WTC11 (cell line): ENCODE measurements at regions not wholly inside any gene's neighbourhood (a gene's known extent, or its start where the extent isn't known, plus 50 kb on each side); places are given as distances from the start of the nearest gene placed in this dataset.

Experiments used
- ATAC-seq: fragments of 200-7000 bp; cut with Tn5 transposase; 2 replicates; pipeline ENCODE4 v1.10.0; 2021; ENCODE audit warnings: mild to moderate bottlenecking, moderate library complexity
- CTCF ChIA-PET: fragments of 300-600 bp; sonication (Branson Sonifier 250); formaldehyde crosslinking; loops from one replicate; lab custom pipeline; 2021; ENCODE audit warnings: antibody characterized with exemption; lab: Charles Lee
- POLR2A ChIA-PET: fragments of 350-600 bp; sonication (Branson Sonifier 250); formaldehyde crosslinking; loops from one replicate; lab custom pipeline; 2021; ENCODE audit warnings: antibody characterized with exemption; lab: Charles Lee
- DNase-seq: peaks from one replicate; pipeline ENCODE4 v3.0.0; 2021; ENCODE audit warnings: low spot score
- H3K27ac Mint-ChIP-seq: 2 replicates; pipeline ENCODE4 v1.8.0; 2021; ENCODE audit warnings: mixed read lengths
- H3K27me3 Mint-ChIP-seq: 2 replicates; pipeline ENCODE4 v1.8.0; 2021; ENCODE audit warnings: low read depth, mild to moderate bottlenecking, moderate library complexity, mixed read lengths
- H3K36me3 Mint-ChIP-seq: 2 replicates; pipeline ENCODE4 v1.8.0; 2021; ENCODE audit warnings: mixed read lengths
- H3K4me1 Mint-ChIP-seq: 2 replicates; pipeline ENCODE4 v1.8.0; 2022; ENCODE audit warnings: mixed read lengths
- H3K4me3 Mint-ChIP-seq: 2 replicates; pipeline ENCODE4 v1.8.0; 2021; ENCODE audit warnings: mild to moderate bottlenecking, moderate library complexity, mixed read lengths
- H3K9me3 Mint-ChIP-seq: 2 replicates; pipeline ENCODE4 v1.8.0; 2021; ENCODE audit warnings: mixed read lengths
- ATF1 ChIP-seq: sonication (generic); formaldehyde crosslinking; IDR thresholded peaks from 2 replicates; pipeline ENCODE4 v1.8.1; 2023; ENCODE audit warnings: mild to moderate bottlenecking, moderate library complexity, missing genetic modification reagents
- ATF3 ChIP-seq: sonication (generic); formaldehyde crosslinking; conservative IDR thresholded peaks from 2 replicates; pipeline ENCODE4 v1.8.1; 2022; ENCODE audit warnings: mild to moderate bottlenecking, missing genetic modification reagents
- CREM ChIP-seq: sonication (generic); formaldehyde crosslinking; IDR thresholded peaks from 2 replicates; pipeline ENCODE4 v1.8.1; 2022; ENCODE audit warnings: mild to moderate bottlenecking, missing genetic modification reagents, moderate library complexity
- HMGA2 ChIP-seq: fragments of 250-450 bp; sonication (Bioruptor Pico); IDR thresholded peaks from 2 replicates; pipeline ENCODE4 v1.4.0; 2021; ENCODE audit warnings: mild to moderate bottlenecking, moderate library complexity
- IRF2 ChIP-seq: sonication (generic); formaldehyde crosslinking; IDR thresholded peaks from 2 replicates; pipeline ENCODE4 v1.8.0; 2022; ENCODE audit warnings: low read depth, missing genetic modification reagents, borderline replicate concordance
- SP1 ChIP-seq: sonication (generic); formaldehyde crosslinking; conservative IDR thresholded peaks from 2 replicates; pipeline ENCODE4 v1.8.1; 2022; ENCODE audit warnings: missing genetic modification reagents
- ZMAT4 ChIP-seq: fragments of 250-450 bp; sonication (Bioruptor Pico); IDR thresholded peaks from 2 replicates; pipeline ENCODE4 v1.9.0; 2021; ENCODE audit warnings: mild to moderate bottlenecking
- ZNF317 ChIP-seq: sonication (generic); formaldehyde crosslinking; IDR thresholded peaks from 2 replicates; pipeline ENCODE4 v1.8.1; 2023; ENCODE audit warnings: low read depth, mild to moderate bottlenecking, moderate library complexity, missing genetic modification reagents, borderline replicate concordance
- ZNF396 ChIP-seq: fragments of 250-450 bp; sonication (Bioruptor Pico); IDR thresholded peaks from 2 replicates; pipeline ENCODE4 v1.8.0; 2021; ENCODE audit warnings: mild to moderate bottlenecking, moderate library complexity, borderline replicate concordance
- ZNF416 ChIP-seq: fragments of 250-450 bp; sonication (Bioruptor Pico); IDR thresholded peaks from 2 replicates; pipeline ENCODE4 v1.9.0; 2021; ENCODE audit warnings: mild to moderate bottlenecking, inconsistent platforms
- ZNF423 ChIP-seq: fragments of 250-450 bp; sonication (Bioruptor Pico); IDR thresholded peaks from 2 replicates; pipeline ENCODE4 v2.1.2; 2022; ENCODE audit warnings: mild to moderate bottlenecking, moderate library complexity
- ZNF512 ChIP-seq: sonication (generic); formaldehyde crosslinking; IDR thresholded peaks from 2 replicates; pipeline ENCODE4 v1.8.1; 2022; ENCODE audit warnings: missing genetic modification reagents, borderline replicate concordance
- TF ChIP-seq, protein P1 (sequence below): sonication (generic); formaldehyde crosslinking; IDR thresholded peaks from 2 replicates; pipeline ENCODE4 v1.8.0; 2022; ENCODE audit warnings: mild to moderate bottlenecking, missing genetic modification reagents
- TF ChIP-seq, protein P2 (sequence below): fragments of 250-450 bp; sonication (Bioruptor Pico); conservative IDR thresholded peaks from 2 replicates; pipeline ENCODE4 v1.9.0; 2021; ENCODE audit warnings: mild to moderate bottlenecking
- TF ChIP-seq, protein P3 (sequence below): sonication (generic); formaldehyde crosslinking; IDR thresholded peaks from 2 replicates; pipeline ENCODE4 v1.8.1; 2023; ENCODE audit warnings: mild to moderate bottlenecking, missing genetic modification reagents, moderate library complexity
- TF ChIP-seq, protein P4 (sequence below): sonication (generic); formaldehyde crosslinking; conservative IDR thresholded peaks from 2 replicates; pipeline ENCODE4 v1.8.1; 2023; ENCODE audit warnings: mild to moderate bottlenecking, low read depth, missing genetic modification reagents, moderate library complexity
- TF ChIP-seq, protein P5 (sequence below): sonication (generic); formaldehyde crosslinking; IDR thresholded peaks from 2 replicates; pipeline ENCODE4 v1.8.1; 2023; ENCODE audit warnings: mild to moderate bottlenecking, missing genetic modification reagents, borderline replicate concordance

- TF ChIP-seq, protein P1, sequence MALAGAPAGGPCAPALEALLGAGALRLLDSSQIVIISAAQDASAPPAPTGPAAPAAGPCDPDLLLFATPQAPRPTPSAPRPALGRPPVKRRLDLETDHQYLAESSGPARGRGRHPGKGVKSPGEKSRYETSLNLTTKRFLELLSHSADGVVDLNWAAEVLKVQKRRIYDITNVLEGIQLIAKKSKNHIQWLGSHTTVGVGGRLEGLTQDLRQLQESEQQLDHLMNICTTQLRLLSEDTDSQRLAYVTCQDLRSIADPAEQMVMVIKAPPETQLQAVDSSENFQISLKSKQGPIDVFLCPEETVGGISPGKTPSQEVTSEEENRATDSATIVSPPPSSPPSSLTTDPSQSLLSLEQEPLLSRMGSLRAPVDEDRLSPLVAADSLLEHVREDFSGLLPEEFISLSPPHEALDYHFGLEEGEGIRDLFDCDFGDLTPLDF (CRISPR knock-in tag) = no peak
- TF ChIP-seq ATF3 (CRISPR knock-in tag) (no peak), ZNF416 (no peak)
Observed at GRCh38 chr4:151822331-151822730, 61.5 kb upstream of the GATB start (continued).

GRCh38 chr4:151820004-151820403 is 59.2 kb upstream of the GATB start:
- Mint-ChIP-seq H3K4me1 (no peaks in the 10 kb centered on the region), H3K9me3 (peaks cover 33% of the 10 kb centered on the region)
- CTCF ChIA-PET = interaction anchor here (0.6 kb wide), 1 partner anchor 113 kb away, joined by 4 read pairs; no protein-coding TSS in a partner anchor

More at GRCh38 chr4:151820004-151820403, 59.2 kb upstream of the GATB start:
- POLR2A ChIA-PET = no interaction called here
- peaks cover 10% of the 10 kb centered on the region for H3K36me3 Mint-ChIP-seq
- peaks cover 24% of the 10 kb centered on the region for H3K27me3 Mint-ChIP-seq
- no peak overlapping the region for H3K27ac Mint-ChIP-seq
- no peak overlapping the region for H3K4me3 Mint-ChIP-seq
- DNase-seq (no peak), ATAC-seq (no peak)
- no peak for TF ChIP-seq ZNF423 (CRISPR knock-in tag)
- TF ChIP-seq ZNF512 (CRISPR knock-in tag) = no peak
- no peak for TF ChIP-seq CREM (CRISPR knock-in tag)
- TF ChIP-seq ZMAT4 (CRISPR knock-in tag) = no peak
- TF ChIP-seq IRF2 (CRISPR knock-in tag) = no peak
- TF ChIP-seq ZNF396 (CRISPR knock-in tag) = no peak
- TF ChIP-seq SP1 (CRISPR knock-in tag) = no peak
- TF ChIP-seq HMGA2 = no peak
- TF ChIP-seq, protein P2, sequence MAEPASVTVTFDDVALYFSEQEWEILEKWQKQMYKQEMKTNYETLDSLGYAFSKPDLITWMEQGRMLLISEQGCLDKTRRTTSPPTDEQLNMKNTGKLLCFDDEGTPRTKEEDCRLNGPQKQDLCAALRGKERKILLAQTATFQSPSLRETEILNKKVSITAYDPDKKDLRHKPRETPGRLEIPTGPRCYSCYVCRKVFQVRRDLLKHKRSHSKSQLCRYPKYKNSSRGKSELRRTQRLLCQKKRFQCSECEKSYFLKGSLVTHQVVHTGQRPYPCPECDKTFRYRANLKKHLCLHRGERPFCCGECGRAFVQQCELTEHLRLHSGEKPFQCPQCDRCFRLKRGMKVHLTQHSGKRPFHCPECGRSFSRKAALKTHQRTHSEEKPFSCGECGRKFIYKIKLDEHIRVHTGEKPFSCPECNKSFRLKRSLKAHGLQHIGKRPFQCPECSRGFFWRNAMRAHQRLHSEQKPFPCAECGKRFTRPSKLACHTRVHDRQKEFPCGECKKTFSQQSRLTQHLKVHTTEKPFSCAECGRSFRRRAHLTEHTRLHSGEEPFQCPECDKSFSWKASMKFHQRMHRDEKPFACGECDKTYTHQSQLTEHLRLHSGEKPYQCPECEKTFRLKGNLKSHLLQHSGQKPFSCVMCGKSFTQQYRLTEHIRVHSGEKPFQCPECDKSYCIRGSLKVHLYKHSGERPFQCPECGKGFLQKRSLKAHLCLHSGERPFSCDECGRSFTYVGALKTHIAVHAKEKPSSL (CRISPR knock-in tag) = no peak
- TF ChIP-seq, protein P1 (CRISPR knock-in tag) = no peak
- TF ChIP-seq, protein P3, sequence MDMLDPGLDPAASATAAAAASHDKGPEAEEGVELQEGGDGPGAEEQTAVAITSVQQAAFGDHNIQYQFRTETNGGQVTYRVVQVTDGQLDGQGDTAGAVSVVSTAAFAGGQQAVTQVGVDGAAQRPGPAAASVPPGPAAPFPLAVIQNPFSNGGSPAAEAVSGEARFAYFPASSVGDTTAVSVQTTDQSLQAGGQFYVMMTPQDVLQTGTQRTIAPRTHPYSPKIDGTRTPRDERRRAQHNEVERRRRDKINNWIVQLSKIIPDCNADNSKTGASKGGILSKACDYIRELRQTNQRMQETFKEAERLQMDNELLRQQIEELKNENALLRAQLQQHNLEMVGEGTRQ (CRISPR knock-in tag) = no peak
- TF ChIP-seq ZNF317 (CRISPR knock-in tag) = no peak
- TF ChIP-seq, protein P4, sequence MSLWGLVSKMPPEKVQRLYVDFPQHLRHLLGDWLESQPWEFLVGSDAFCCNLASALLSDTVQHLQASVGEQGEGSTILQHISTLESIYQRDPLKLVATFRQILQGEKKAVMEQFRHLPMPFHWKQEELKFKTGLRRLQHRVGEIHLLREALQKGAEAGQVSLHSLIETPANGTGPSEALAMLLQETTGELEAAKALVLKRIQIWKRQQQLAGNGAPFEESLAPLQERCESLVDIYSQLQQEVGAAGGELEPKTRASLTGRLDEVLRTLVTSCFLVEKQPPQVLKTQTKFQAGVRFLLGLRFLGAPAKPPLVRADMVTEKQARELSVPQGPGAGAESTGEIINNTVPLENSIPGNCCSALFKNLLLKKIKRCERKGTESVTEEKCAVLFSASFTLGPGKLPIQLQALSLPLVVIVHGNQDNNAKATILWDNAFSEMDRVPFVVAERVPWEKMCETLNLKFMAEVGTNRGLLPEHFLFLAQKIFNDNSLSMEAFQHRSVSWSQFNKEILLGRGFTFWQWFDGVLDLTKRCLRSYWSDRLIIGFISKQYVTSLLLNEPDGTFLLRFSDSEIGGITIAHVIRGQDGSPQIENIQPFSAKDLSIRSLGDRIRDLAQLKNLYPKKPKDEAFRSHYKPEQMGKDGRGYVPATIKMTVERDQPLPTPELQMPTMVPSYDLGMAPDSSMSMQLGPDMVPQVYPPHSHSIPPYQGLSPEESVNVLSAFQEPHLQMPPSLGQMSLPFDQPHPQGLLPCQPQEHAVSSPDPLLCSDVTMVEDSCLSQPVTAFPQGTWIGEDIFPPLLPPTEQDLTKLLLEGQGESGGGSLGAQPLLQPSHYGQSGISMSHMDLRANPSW = no peak
- TF ChIP-seq, protein P5, sequence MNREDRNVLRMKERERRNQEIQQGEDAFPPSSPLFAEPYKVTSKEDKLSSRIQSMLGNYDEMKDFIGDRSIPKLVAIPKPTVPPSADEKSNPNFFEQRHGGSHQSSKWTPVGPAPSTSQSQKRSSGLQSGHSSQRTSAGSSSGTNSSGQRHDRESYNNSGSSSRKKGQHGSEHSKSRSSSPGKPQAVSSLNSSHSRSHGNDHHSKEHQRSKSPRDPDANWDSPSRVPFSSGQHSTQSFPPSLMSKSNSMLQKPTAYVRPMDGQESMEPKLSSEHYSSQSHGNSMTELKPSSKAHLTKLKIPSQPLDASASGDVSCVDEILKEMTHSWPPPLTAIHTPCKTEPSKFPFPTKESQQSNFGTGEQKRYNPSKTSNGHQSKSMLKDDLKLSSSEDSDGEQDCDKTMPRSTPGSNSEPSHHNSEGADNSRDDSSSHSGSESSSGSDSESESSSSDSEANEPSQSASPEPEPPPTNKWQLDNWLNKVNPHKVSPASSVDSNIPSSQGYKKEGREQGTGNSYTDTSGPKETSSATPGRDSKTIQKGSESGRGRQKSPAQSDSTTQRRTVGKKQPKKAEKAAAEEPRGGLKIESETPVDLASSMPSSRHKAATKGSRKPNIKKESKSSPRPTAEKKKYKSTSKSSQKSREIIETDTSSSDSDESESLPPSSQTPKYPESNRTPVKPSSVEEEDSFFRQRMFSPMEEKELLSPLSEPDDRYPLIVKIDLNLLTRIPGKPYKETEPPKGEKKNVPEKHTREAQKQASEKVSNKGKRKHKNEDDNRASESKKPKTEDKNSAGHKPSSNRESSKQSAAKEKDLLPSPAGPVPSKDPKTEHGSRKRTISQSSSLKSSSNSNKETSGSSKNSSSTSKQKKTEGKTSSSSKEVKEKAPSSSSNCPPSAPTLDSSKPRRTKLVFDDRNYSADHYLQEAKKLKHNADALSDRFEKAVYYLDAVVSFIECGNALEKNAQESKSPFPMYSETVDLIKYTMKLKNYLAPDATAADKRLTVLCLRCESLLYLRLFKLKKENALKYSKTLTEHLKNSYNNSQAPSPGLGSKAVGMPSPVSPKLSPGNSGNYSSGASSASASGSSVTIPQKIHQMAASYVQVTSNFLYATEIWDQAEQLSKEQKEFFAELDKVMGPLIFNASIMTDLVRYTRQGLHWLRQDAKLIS (CRISPR knock-in tag) = no peak
- no peak for TF ChIP-seq ATF1 (CRISPR knock-in tag)
